GM06990 (cell line): ENCODE measurements at regions not wholly inside any gene's neighbourhood (a gene's known extent, or its start where the extent isn't known, plus 50 kb on each side); places are given as distances from the start of the nearest gene placed in this dataset.

Source experiments
- DNase-seq: peaks from one replicate; pipeline ENCODE4 v3.0.0-alpha.2; 2011; ENCODE audit not compliant: insufficient read length; ENCODE audit errors: extremely low read depth
- H3K27me3 ChIP-seq: replicated peaks from 2 replicates; pipeline ENCODE4 v1.6.0; 2011; ENCODE audit warnings: low read length; ENCODE audit not compliant: control insufficient read depth, insufficient read depth
- H3K36me3 ChIP-seq: 2 replicates; pipeline ENCODE4 v1.5.1; 2011; ENCODE audit warnings: low read length; ENCODE audit not compliant: control insufficient read depth, insufficient read depth
- H3K4me3 ChIP-seq: replicated peaks from 2 replicates; pipeline ENCODE4 v1.5.1; 2011; ENCODE audit warnings: low read depth, mild to moderate bottlenecking, control low read depth, low read length
- TF ChIP-seq, protein P1 (sequence below): IDR thresholded peaks from 2 replicates; pipeline ENCODE4 v1.5.1; 2011; ENCODE audit warnings: low read length, control low read depth, mild to moderate bottlenecking, inconsistent platforms; ENCODE audit not compliant: insufficient read depth, poor library complexity, severe bottlenecking

- Histone ChIP-seq H3K27me3 (no peaks in the 10 kb centered on the region), H3K4me3 (no peak overlapping the region), H3K36me3 (no peaks in the 10 kb centered on the region)
- no peak for DNase-seq
- TF ChIP-seq, protein P1, sequence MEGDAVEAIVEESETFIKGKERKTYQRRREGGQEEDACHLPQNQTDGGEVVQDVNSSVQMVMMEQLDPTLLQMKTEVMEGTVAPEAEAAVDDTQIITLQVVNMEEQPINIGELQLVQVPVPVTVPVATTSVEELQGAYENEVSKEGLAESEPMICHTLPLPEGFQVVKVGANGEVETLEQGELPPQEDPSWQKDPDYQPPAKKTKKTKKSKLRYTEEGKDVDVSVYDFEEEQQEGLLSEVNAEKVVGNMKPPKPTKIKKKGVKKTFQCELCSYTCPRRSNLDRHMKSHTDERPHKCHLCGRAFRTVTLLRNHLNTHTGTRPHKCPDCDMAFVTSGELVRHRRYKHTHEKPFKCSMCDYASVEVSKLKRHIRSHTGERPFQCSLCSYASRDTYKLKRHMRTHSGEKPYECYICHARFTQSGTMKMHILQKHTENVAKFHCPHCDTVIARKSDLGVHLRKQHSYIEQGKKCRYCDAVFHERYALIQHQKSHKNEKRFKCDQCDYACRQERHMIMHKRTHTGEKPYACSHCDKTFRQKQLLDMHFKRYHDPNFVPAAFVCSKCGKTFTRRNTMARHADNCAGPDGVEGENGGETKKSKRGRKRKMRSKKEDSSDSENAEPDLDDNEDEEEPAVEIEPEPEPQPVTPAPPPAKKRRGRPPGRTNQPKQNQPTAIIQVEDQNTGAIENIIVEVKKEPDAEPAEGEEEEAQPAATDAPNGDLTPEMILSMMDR, result no peak
These were observed 114.6 kb upstream of the BMPER start for GRCh38 chr7:33790746-33791145.

DNA sequence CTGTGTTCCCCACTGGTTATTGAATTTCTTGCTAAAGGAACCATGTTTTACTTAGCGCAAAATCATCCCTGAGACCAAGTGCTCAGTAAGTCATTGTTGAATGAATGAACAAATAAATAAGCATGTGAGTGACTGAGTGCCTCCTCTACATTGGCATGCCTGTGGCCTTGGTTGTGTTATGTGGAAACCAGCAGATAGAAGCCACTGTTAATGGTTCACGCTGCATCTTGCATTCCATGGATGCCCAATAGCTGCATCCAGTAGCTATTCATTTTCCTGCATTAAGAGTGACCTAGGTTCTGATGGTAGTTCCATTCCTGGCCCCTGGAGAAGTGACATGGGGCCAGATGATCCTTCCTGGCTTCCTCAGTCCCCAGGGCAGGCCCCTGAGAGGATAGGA lies 113.3 kb upstream of the BMPER start:
- no peaks in the 10 kb centered on the region for H3K27me3 ChIP-seq
- H3K36me3 ChIP-seq, result no peaks in the 10 kb centered on the region
- no peak for DNase-seq
- H3K4me3 ChIP-seq, result no peak overlapping the region
- TF ChIP-seq, protein P1, result no peak

GRCh38 chr7:33792547-33793105 lies 112.7 kb upstream of the BMPER start:
- no peaks in the 10 kb centered on the region for H3K27me3 ChIP-seq
- no peaks in the 10 kb centered on the region for H3K36me3 ChIP-seq
- TF ChIP-seq, protein P1, result no peak
- DNase-seq, result no peak
- no peak overlapping the region for H3K4me3 ChIP-seq

DNA sequence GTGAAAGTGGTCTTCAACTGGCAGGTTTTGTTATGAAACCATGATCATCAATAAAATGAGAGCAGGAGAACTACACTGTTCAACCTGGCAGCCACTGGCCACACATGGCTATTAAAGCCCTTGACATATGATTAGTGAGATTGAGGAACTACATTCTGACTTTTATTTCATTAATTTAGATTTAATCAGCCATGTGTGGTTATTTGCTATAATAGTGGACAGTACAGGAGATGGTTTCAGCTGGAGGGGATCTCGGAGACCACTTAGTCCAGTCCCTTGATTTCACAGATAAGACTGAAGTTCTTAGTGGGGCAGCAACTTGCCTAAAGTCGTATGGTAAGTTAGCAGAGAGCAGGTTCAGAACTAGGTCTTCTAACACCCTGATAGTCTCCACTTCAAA lies 111.7 kb upstream of the BMPER start:
- H3K4me3 ChIP-seq, result no peak overlapping the region
- DNase-seq, result no peak
- TF ChIP-seq, protein P1, result no peak
- H3K36me3 ChIP-seq, result no peaks in the 10 kb centered on the region
- H3K27me3 ChIP-seq, result no peaks in the 10 kb centered on the region

GRCh38 chr7:33794419-33794818 lies 110.9 kb upstream of the BMPER start:
- H3K4me3 ChIP-seq, result no peak overlapping the region
- DNase-seq, result no peak
- H3K27me3 ChIP-seq, result no peaks in the 10 kb centered on the region
- H3K36me3 ChIP-seq, result no peaks in the 10 kb centered on the region
- TF ChIP-seq, protein P1, result no peak

DNA sequence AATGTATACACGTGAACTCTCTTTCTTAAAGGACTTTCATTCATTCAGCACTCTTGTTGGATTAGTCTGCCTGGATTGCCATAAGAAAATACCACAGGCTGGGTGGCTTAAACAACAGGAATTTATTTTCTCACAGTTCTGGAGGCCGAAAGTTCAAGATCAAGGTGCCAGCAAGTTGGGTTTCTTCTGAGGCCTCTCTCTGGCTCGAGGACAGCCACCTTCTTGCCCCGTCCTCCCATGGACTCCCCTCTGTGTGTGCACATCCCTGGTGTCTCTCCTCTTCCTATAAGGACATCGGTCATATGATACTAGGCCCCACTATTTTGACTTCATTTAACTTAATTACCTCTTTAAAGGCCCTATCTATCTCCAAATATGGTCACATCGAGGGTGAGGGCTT lies 110.4 kb upstream of the BMPER start:
- TF ChIP-seq, protein P1, result no peak
- Histone ChIP-seq H3K27me3 (no peaks in the 10 kb centered on the region), H3K36me3 (no peaks in the 10 kb centered on the region), H3K4me3 (no peak overlapping the region)
- DNase-seq, result no peak
